ENCODE measurements at regions not wholly inside any gene's neighbourhood (a gene's known extent, or its start where the extent isn't known, plus 50 kb on each side); places are given as distances from the start of the nearest gene placed in this dataset.
"Not testable (repeated sequence)": the region's sequence is repeated elsewhere in the genome, so short reads cannot be mapped to it uniquely, and the experiment has no call there.

DNA sequence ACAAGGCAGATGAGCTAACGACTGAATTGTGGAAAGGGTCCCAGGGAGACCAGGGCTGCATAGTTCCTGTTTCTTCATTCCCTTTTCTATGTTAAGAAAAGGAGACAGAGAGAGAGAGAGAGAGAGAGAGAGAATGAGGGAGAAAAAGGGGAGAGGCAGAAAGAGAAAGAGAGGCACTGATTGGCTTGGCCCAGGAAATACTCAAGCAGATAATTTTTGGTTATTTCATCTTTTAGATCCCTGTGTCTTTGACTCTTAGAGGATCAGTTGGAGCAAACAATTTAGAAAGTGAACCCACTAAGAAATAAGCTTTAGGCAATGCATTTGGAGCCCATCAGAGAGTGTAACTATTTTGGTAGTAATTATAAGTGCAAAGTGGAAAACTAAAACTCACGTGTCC lies 103.4 kb downstream of the CEP44 start:
- H3K36me3 ChIP-seq = no peaks in the 10 kb centered on the region
- H3K4me1 ChIP-seq = no peaks in the 10 kb centered on the region
- H3K27me3 ChIP-seq = no peaks in the 10 kb centered on the region
- H3K9me3 ChIP-seq (replicated peaks) = no peaks in the 10 kb centered on the region
- no peak overlapping the region for H3K27ac ChIP-seq
- no peak for DNase-seq
- no peak overlapping the region for H3K4me3 ChIP-seq

- Histone ChIP-seq H3K27me3 (no peaks in the 10 kb centered on the region), H3K4me3 (no peak overlapping the region), H3K9me3 (replicated peaks) (no peaks in the 10 kb centered on the region), H3K36me3 (no peaks in the 10 kb centered on the region), H3K4me1 (no peaks in the 10 kb centered on the region), H3K27ac (no peak overlapping the region)
- DNase-seq = no peak
These were observed 100.1 kb downstream of the CEP44 start for GRCh38 chr4:174383783-174384182.

GRCh38 chr4:174382938-174383605 lies 99.4 kb downstream of the CEP44 start:
- not testable (repeated sequence) for H3K36me3 ChIP-seq

More at GRCh38 chr4:174382938-174383605, 99.4 kb downstream of the CEP44 start:
- not testable (repeated sequence) for H3K9me3 ChIP-seq (replicated peaks); H3K4me1 ChIP-seq; H3K4me3 ChIP-seq; H3K27me3 ChIP-seq; H3K27ac ChIP-seq
- peak in 1 of 2 experiments; percentile 4 for DNase-seq

All from SJCRH30 (cell line).